ENCODE measurements at regions not wholly inside any gene's neighbourhood (a gene's known extent, or its start where the extent isn't known, plus 50 kb on each side); places are given as distances from the start of the nearest gene placed in this dataset.
"Not testable (repeated sequence)": the region's sequence is repeated elsewhere in the genome, so short reads cannot be mapped to it uniquely, and the experiment has no call there.

- Histone ChIP-seq H3K9ac (ENCODE audit: low read length) (no peak overlapping the region), H3K4me3 (ENCODE audit: low read length) (no peak overlapping the region)
Observed at GRCh38 chr3:28994161-28994905, 286.5 kb upstream of the RBMS3 start.

DNA sequence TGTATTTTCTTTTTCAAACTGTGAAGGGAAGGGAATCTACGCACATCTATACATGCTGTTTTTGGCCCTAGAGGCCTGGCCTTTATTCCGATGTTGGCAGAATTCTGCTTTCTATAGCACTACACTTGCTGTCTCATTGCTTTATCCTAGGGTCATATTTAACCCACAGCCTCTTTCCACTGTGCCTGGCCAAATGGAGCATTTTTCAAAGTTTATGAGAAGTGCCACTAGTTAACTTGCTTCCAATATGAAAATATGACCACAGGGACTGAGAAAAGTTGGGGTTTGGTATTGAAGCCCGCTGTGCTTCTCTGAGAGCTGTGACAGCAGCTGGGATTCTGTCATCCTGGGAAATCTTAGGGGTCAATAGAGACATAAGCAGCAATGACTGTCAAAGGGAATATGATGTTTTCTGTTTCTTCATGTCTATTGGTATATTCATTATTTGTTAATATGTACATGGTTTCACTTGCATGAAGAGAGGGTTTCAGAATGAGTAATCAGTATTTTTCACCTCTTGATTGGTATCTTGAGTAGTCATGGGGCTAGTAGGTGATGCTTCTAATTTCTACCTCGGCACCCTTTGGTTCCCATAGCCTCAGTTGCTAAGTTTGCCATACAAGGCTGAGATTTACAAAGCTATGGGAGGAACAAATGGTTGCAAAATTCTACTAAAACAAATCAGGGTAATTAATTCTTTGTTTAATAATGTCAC lies 275.8 kb upstream of the RBMS3 start:
- no peak overlapping the region for H3K27ac ChIP-seq (ENCODE audit: low read depth, low read length)
- no peak overlapping the region for H3K4me3 ChIP-seq (ENCODE audit: low read length)
- H3K4me1 ChIP-seq (ENCODE audit: control insufficient read depth, insufficient read depth, low read length): no peaks in the 10 kb centered on the region
- H3K9ac ChIP-seq (ENCODE audit: low read length): no peak overlapping the region
- no peaks in the 10 kb centered on the region for H3K27me3 ChIP-seq (ENCODE audit: control insufficient read depth, insufficient read depth, low read length)
- no peaks in the 10 kb centered on the region for H3K36me3 ChIP-seq (ENCODE audit: control insufficient read depth, insufficient read depth, low read length)

More at GRCh38 chr3:28994161-28994905, 286.5 kb upstream of the RBMS3 start:
- Histone ChIP-seq H3K4me1 (ENCODE audit: control insufficient read depth, insufficient read depth, low read length) (no peaks in the 10 kb centered on the region), H3K36me3 (ENCODE audit: control insufficient read depth, insufficient read depth, low read length) (no peaks in the 10 kb centered on the region), H3K27ac (ENCODE audit: low read depth, low read length) (no peak overlapping the region), H3K27me3 (ENCODE audit: control insufficient read depth, insufficient read depth, low read length) (no peaks in the 10 kb centered on the region)

DNA sequence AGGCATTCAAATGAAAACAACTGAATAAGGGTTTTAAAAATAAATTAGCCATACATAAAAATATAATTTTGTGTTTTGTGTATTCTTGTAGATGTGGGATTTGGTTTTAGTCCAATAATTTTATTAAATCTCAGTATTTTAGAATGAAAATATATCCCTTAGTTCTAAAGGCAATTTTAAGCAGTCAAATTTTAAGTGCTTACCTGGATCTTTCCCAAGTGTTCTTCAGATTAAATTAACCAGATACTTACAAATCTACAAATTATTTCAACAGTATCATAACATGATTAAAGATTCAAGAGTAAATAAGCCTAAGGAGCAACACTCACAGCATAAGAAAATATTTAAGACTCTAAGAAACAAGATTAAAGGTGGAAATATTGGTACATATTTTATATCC lies 275.0 kb upstream of the RBMS3 start:
- Histone ChIP-seq H3K9ac (ENCODE audit: low read length) (no peak overlapping the region), H3K4me1 (ENCODE audit: control insufficient read depth, insufficient read depth, low read length) (no peaks in the 10 kb centered on the region), H3K27ac (ENCODE audit: low read depth, low read length) (no peak overlapping the region), H3K36me3 (ENCODE audit: control insufficient read depth, insufficient read depth, low read length) (no peaks in the 10 kb centered on the region), H3K4me3 (ENCODE audit: low read length) (no peak overlapping the region), H3K27me3 (ENCODE audit: control insufficient read depth, insufficient read depth, low read length) (no peaks in the 10 kb centered on the region)

- Histone ChIP-seq H3K27me3 (ENCODE audit: control insufficient read depth, insufficient read depth, low read length) (no peaks in the 10 kb centered on the region), H3K36me3 (ENCODE audit: control insufficient read depth, insufficient read depth, low read length) (no peaks in the 10 kb centered on the region), H3K9ac (ENCODE audit: low read length) (no peak overlapping the region), H3K27ac (ENCODE audit: low read depth, low read length) (no peak overlapping the region), H3K4me1 (ENCODE audit: control insufficient read depth, insufficient read depth, low read length) (no peaks in the 10 kb centered on the region), H3K4me3 (ENCODE audit: low read length) (no peak overlapping the region)
Observed at GRCh38 chr3:29011441-29011840, 269.4 kb upstream of the RBMS3 start.

GRCh38 chr3:29011966-29012365 lies 268.9 kb upstream of the RBMS3 start:
- Histone ChIP-seq H3K4me3 (ENCODE audit: low read length) (no peak overlapping the region), H3K4me1 (ENCODE audit: control insufficient read depth, insufficient read depth, low read length) (no peaks in the 10 kb centered on the region), H3K36me3 (ENCODE audit: control insufficient read depth, insufficient read depth, low read length) (no peaks in the 10 kb centered on the region), H3K27me3 (ENCODE audit: control insufficient read depth, insufficient read depth, low read length) (no peaks in the 10 kb centered on the region), H3K27ac (ENCODE audit: low read depth, low read length) (no peak overlapping the region), H3K9ac (ENCODE audit: low read length) (no peak overlapping the region)

DNA sequence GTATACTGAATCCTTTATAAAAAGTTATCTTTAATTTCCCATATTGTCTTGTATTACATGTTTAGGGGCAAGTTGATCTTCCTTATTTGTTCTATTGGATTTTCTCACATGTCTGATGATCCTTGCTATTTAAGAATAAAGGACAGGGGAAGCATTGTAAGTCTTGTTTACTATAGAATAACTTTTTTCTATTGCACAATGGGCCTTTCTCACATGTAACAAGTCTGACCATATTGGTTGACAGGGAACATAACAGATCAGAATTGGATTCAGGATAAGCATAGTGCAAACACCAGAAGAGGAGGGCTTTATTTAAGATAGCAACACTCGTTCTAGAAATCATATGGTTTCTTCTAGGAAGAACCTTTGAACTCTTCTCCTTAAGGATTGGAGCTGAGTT lies 257.9 kb upstream of the RBMS3 start:
- Histone ChIP-seq H3K36me3 (ENCODE audit: control insufficient read depth, insufficient read depth, low read length) (no peaks in the 10 kb centered on the region), H3K27me3 (ENCODE audit: control insufficient read depth, insufficient read depth, low read length) (no peaks in the 10 kb centered on the region), H3K27ac (ENCODE audit: low read depth, low read length) (no peak overlapping the region), H3K9ac (ENCODE audit: low read length) (no peak overlapping the region), H3K4me1 (ENCODE audit: control insufficient read depth, insufficient read depth, low read length) (no peaks in the 10 kb centered on the region), H3K4me3 (ENCODE audit: low read length) (no peak overlapping the region)

GRCh38 chr3:29026286-29026685 lies 254.6 kb upstream of the RBMS3 start:
- no peaks in the 10 kb centered on the region for H3K4me1 ChIP-seq (ENCODE audit: control insufficient read depth, insufficient read depth, low read length)
- H3K27me3 ChIP-seq (ENCODE audit: control insufficient read depth, insufficient read depth, low read length): no peaks in the 10 kb centered on the region
- no peaks in the 10 kb centered on the region for H3K36me3 ChIP-seq (ENCODE audit: control insufficient read depth, insufficient read depth, low read length)
- no peak overlapping the region for H3K4me3 ChIP-seq (ENCODE audit: low read length)
- no peak overlapping the region for H3K9ac ChIP-seq (ENCODE audit: low read length)
- H3K27ac ChIP-seq (ENCODE audit: low read depth, low read length): no peak overlapping the region

- Histone ChIP-seq H3K27me3 (ENCODE audit: control insufficient read depth, insufficient read depth, low read length) (no peaks in the 10 kb centered on the region), H3K36me3 (ENCODE audit: control insufficient read depth, insufficient read depth, low read length) (no peaks in the 10 kb centered on the region), H3K4me3 (ENCODE audit: low read length) (no peak overlapping the region), H3K4me1 (ENCODE audit: control insufficient read depth, insufficient read depth, low read length) (no peaks in the 10 kb centered on the region), H3K27ac (ENCODE audit: low read depth, low read length) (no peak overlapping the region), H3K9ac (ENCODE audit: low read length) (no peak overlapping the region)
Observed at GRCh38 chr3:29026959-29027358, 253.9 kb upstream of the RBMS3 start.

DNA sequence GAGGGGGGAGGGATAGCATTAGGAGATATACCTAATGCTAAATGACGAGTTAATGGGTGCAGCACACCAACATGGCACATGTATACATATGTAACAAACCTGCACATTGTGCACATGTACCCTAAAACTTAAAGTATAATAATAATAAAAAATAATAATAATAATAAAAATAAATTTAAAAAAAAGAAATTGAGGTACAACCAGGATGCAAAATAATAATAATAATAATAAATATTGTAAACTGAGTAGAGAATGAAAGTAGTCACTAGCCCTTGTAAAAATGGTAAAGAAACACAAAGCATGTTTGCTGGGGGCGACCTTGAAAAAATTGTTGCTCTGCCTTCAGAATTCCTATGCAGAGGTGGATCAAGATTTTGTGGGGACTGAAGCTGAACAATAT lies 249.7 kb upstream of the RBMS3 start:
- not testable (repeated sequence) for H3K27me3 ChIP-seq (ENCODE audit: control insufficient read depth, insufficient read depth, low read length); H3K9ac ChIP-seq (ENCODE audit: low read length); H3K27ac ChIP-seq (ENCODE audit: low read depth, low read length); H3K36me3 ChIP-seq (ENCODE audit: control insufficient read depth, insufficient read depth, low read length); H3K4me3 ChIP-seq (ENCODE audit: low read length); H3K4me1 ChIP-seq (ENCODE audit: control insufficient read depth, insufficient read depth, low read length)

DNA sequence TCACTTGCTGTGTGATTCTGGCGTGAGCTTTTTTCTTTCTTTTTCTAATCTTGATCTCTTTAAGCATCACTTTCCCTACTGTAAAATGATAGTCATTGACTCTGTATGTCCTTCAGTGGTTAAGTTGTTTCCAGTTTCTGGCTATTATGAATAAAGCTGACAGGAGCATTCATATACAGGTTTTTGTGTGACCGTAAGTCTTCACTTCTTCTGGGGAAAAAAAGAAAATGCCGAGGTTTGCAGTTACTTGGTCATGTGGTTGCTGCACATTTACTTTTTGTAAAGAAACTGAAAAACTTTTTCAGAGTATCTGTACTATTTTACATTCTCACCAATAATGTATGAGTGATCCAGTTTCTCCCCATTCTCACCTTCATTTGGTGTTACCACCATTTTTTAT lies 247.4 kb upstream of the RBMS3 start:
- no peak overlapping the region for H3K27ac ChIP-seq (ENCODE audit: low read depth, low read length)
- H3K4me3 ChIP-seq (ENCODE audit: low read length): no peak overlapping the region
- no peaks in the 10 kb centered on the region for H3K27me3 ChIP-seq (ENCODE audit: control insufficient read depth, insufficient read depth, low read length)
- no peaks in the 10 kb centered on the region for H3K4me1 ChIP-seq (ENCODE audit: control insufficient read depth, insufficient read depth, low read length)
- no peak overlapping the region for H3K9ac ChIP-seq (ENCODE audit: low read length)
- no peaks in the 10 kb centered on the region for H3K36me3 ChIP-seq (ENCODE audit: control insufficient read depth, insufficient read depth, low read length)

GRCh38 chr3:29050155-29050554 lies 230.7 kb upstream of the RBMS3 start:
- H3K36me3 ChIP-seq (ENCODE audit: control insufficient read depth, insufficient read depth, low read length): no peaks in the 10 kb centered on the region
- H3K9ac ChIP-seq (ENCODE audit: low read length): no peak overlapping the region
- no peaks in the 10 kb centered on the region for H3K27me3 ChIP-seq (ENCODE audit: control insufficient read depth, insufficient read depth, low read length)
- no peaks in the 10 kb centered on the region for H3K4me1 ChIP-seq (ENCODE audit: control insufficient read depth, insufficient read depth, low read length)
- H3K4me3 ChIP-seq (ENCODE audit: low read length): no peak overlapping the region
- no peak overlapping the region for H3K27ac ChIP-seq (ENCODE audit: low read depth, low read length)

- no peak overlapping the region for H3K27ac ChIP-seq (ENCODE audit: low read depth, low read length)
- no peaks in the 10 kb centered on the region for H3K4me1 ChIP-seq (ENCODE audit: control insufficient read depth, insufficient read depth, low read length)
- no peaks in the 10 kb centered on the region for H3K27me3 ChIP-seq (ENCODE audit: control insufficient read depth, insufficient read depth, low read length)
- no peak overlapping the region for H3K4me3 ChIP-seq (ENCODE audit: low read length)
- no peak overlapping the region for H3K9ac ChIP-seq (ENCODE audit: low read length)
- H3K36me3 ChIP-seq (ENCODE audit: control insufficient read depth, insufficient read depth, low read length): no peaks in the 10 kb centered on the region
Observed at GRCh38 chr3:29057326-29057725, 223.5 kb upstream of the RBMS3 start.

DNA sequence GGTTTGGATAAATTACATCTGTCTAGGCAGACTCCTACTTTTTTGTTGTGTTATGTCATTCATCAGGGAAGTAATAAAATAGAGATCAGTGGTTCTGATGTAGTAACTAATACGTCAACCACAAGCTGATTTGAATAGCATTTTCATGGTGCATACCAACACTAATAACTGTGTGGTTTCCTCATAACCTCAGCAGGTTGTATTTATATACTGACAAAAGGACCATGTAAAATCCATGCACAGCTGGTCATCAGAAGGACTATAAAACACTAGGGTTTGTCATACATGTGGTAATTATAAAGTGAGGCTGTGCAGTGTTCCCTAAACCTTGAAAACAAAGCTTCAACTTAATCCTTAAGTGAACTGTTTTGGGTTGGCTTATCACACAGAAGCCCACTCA lies 216.8 kb upstream of the RBMS3 start:
- no peaks in the 10 kb centered on the region for H3K27me3 ChIP-seq (ENCODE audit: control insufficient read depth, insufficient read depth, low read length)
- H3K27ac ChIP-seq (ENCODE audit: low read depth, low read length): no peak overlapping the region
- peaks cover 3% of the 10 kb centered on the region for H3K4me1 ChIP-seq (ENCODE audit: control insufficient read depth, insufficient read depth, low read length)
- no peak overlapping the region for H3K4me3 ChIP-seq (ENCODE audit: low read length)
- no peak overlapping the region for H3K9ac ChIP-seq (ENCODE audit: low read length)
- H3K36me3 ChIP-seq (ENCODE audit: control insufficient read depth, insufficient read depth, low read length): no peaks in the 10 kb centered on the region
